ENCODE measurements at regions not wholly inside any gene's neighbourhood (a gene's known extent, or its start where the extent isn't known, plus 50 kb on each side); places are given as distances from the start of the nearest gene placed in this dataset.

DNA sequence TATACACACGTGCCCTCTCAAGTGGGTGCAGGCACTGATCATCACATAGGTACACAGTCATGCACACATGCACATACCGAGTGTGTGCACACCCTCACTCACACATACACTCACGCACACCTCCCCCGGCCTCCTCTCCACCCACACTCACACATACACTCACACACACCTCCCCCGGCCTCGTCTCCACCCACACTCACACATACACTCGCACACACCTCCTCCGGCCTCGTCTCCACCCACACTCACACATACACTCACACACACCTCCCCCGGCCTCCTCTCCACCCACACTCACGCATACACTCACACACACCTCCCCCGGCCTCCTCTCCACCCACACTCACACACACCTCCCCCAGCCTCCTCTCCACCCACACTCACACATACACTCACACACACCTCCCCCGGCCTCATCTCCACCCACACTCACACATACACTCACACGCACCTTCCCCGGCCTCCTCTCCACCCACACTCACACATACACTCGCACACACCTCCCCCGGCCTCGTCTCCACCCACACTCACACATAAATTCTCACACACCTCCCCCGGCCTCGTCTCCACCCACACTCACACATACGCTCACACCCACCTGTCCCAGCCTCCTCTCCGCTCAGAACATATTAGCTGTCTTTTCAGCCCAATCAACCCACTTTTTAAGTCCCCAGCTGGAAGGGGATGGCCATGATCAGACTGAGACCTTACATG is 105.2 kb upstream of the VSTM2B start:
- no peaks in the 10 kb centered on the region for H3K27me3 Mint-ChIP-seq
- no peak overlapping the region for H3K4me3 Mint-ChIP-seq
- peaks cover 4% of the 10 kb centered on the region for H3K9me3 Mint-ChIP-seq
- H3K27ac Mint-ChIP-seq: no peak overlapping the region
- H3K4me1 Mint-ChIP-seq (ENCODE audit: low read depth): no peaks in the 10 kb centered on the region
- H3K36me3 Mint-ChIP-seq (ENCODE audit: low read depth): no peaks in the 10 kb centered on the region

DNA sequence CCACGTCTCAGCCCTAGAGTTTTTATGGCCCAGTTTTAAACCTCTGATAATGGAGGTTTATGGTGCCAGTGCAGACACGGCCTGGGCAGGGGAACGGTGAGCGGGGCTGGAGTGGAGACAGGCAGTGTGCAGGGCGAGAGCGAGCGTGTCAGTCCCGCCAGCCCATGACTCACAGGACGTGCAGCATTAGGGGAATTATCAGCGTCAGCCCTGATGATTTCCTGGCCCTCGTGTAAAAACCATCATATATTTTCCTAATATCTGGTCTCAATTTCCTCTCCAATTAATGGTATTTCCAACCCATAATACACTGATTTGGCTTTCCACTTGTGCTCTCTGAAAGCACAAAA is 104.6 kb upstream of the VSTM2B start:
- no peaks in the 10 kb centered on the region for H3K27me3 Mint-ChIP-seq
- no peaks in the 10 kb centered on the region for H3K36me3 Mint-ChIP-seq (ENCODE audit: low read depth)
- H3K4me3 Mint-ChIP-seq: no peak overlapping the region
- H3K9me3 Mint-ChIP-seq: peaks cover 4% of the 10 kb centered on the region
- H3K27ac Mint-ChIP-seq: no peak overlapping the region
- no peaks in the 10 kb centered on the region for H3K4me1 Mint-ChIP-seq (ENCODE audit: low read depth)

DNA sequence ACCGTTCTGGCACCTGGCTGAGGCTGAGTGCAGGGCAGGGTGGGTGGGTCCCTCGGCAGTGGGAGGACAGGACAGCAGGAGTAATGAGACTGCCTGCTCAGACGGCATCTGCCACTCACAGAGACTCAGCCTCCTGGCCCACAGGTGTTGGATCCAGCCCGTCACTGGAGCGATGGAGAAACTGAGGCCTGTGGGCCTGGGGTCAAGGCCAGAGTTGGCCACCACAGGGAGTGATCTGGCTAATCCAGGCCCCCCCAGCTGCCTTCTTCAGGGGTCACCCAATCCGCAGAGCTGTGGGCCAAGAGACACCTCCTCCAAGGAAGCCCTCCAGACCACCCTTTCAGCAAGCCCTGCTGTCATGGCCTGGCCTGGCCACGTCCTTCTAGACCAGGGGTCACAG is 103.7 kb upstream of the VSTM2B start:
- H3K27me3 Mint-ChIP-seq: no peaks in the 10 kb centered on the region
- H3K36me3 Mint-ChIP-seq (ENCODE audit: low read depth): no peaks in the 10 kb centered on the region
- no peak overlapping the region for H3K27ac Mint-ChIP-seq
- no peaks in the 10 kb centered on the region for H3K4me1 Mint-ChIP-seq (ENCODE audit: low read depth)
- no peak overlapping the region for H3K4me3 Mint-ChIP-seq
- peaks cover 4% of the 10 kb centered on the region for H3K9me3 Mint-ChIP-seq

DNA sequence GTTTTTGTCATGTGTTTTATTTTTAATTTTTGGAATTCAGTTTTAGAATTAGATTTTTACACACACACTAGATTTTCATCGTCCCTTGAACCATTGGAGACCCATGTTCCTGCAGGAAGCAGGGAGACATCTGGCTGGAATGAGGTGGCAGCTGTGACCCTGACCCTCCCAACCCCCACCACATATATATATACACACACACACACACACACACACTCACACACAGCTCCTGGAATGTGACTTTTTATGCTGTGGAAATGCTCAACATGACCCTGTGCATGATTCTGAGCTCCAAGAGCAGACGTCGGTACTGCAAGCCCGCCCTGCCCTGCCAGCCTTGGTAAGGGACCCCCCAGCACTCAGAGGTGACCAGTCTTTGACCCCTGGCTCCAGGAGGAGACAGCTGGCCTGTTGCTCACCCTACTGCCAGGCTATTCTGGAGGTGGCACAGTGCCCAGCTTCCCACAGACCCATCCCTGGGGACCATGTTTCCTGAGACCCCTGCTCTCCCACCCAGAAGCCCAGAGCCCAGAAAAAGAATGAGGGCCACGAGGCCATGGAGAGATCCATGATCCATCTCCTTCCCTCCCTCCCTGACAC is 103.2 kb upstream of the VSTM2B start:
- Mint-ChIP-seq H3K9me3 (peaks cover 4% of the 10 kb centered on the region), H3K36me3 (ENCODE audit: low read depth) (no peaks in the 10 kb centered on the region), H3K27me3 (no peaks in the 10 kb centered on the region), H3K27ac (no peak overlapping the region), H3K4me1 (ENCODE audit: low read depth) (no peaks in the 10 kb centered on the region), H3K4me3 (no peak overlapping the region)

DNA sequence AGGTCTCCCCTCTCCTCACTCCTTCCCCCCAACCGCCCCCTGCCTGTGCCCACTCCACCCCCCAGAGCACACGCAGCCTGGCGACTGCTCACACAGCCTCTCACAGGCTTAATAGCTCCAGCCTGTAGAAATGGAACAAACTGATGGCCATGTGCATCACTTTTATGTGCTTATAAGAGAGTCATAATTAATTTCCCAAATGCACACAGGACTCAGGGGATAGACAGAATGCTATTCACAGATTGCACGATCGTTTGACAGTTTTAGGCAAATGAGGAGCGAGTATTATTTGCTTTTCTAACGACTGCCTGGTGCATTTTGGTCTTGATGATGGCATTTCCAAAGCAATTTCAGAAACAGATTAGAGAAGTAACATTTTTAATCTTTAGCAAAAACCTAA is 97.7 kb upstream of the VSTM2B start:
- H3K4me3 Mint-ChIP-seq: no peak overlapping the region
- no peaks in the 10 kb centered on the region for H3K36me3 Mint-ChIP-seq (ENCODE audit: low read depth)
- H3K4me1 Mint-ChIP-seq (ENCODE audit: low read depth): no peaks in the 10 kb centered on the region
- no peak overlapping the region for H3K27ac Mint-ChIP-seq
- H3K9me3 Mint-ChIP-seq: no peaks in the 10 kb centered on the region
- no peaks in the 10 kb centered on the region for H3K27me3 Mint-ChIP-seq

DNA sequence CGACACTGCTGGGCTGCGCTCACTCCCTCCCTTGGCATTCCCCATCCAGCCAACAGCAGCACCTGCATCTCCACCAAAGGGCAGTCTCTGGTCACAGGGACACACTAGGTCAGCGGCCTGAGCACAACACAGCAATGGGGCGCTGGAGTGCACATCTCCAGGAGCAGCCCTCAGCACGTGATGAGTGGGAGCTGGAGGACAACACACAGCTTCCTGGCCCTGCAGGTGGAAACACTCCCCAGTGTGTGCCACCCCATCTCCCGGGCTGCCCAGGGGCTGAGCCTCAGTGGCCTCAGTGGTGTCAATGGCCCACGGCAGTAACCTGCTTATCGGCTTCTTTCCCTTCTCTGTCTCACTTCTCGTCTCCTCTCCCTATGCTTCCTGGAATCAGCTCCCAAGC is 96.8 kb upstream of the VSTM2B start:
- no peak overlapping the region for H3K27ac Mint-ChIP-seq
- H3K4me1 Mint-ChIP-seq (ENCODE audit: low read depth): no peaks in the 10 kb centered on the region
- no peaks in the 10 kb centered on the region for H3K9me3 Mint-ChIP-seq
- H3K4me3 Mint-ChIP-seq: no peak overlapping the region
- no peaks in the 10 kb centered on the region for H3K36me3 Mint-ChIP-seq (ENCODE audit: low read depth)
- no peaks in the 10 kb centered on the region for H3K27me3 Mint-ChIP-seq

DNA sequence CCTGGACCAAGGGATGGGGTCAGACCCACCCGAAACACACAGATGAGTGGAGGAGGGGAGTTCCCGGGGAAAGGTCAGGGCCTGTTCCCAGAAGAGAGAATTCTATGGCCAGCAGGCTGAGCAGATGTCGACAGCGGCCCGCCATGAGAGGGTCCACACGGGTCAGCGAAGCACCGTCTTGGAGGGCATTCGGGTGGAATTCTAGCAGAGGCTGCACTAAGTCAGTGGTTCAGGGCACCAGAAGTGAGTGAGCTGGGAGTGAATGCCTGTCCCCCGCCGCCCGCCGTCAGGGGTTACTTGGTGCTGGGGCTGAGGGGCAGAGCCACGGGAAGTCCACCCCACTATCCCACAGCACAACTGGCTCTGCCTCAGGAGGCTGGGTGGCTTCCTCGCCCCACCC is 96.2 kb upstream of the VSTM2B start:
- H3K27me3 Mint-ChIP-seq: no peaks in the 10 kb centered on the region
- no peak overlapping the region for H3K4me3 Mint-ChIP-seq
- no peaks in the 10 kb centered on the region for H3K9me3 Mint-ChIP-seq
- H3K4me1 Mint-ChIP-seq (ENCODE audit: low read depth): no peaks in the 10 kb centered on the region
- H3K36me3 Mint-ChIP-seq (ENCODE audit: low read depth): no peaks in the 10 kb centered on the region
- no peak overlapping the region for H3K27ac Mint-ChIP-seq

DNA sequence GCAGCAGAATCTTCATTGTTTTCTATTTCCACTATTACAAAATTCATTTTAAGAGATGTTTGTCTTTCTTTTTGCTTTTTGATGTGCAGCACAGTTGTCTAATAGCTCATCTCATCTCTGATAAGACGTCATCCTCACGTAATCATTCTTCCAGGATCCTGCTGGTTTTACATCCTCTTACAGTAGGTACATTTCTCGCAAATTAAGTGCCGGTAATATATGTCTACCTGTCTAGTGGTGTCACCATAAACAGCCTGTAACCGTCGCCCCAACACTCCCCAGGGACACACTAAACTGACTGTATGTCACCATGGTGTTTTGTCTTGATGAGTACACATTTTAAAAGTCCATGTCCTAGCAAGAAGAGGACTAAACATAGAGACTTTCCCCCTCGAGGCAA is 94.5 kb upstream of the VSTM2B start:
- no peaks in the 10 kb centered on the region for H3K9me3 Mint-ChIP-seq
- H3K27ac Mint-ChIP-seq: no peak overlapping the region
- H3K36me3 Mint-ChIP-seq (ENCODE audit: low read depth): no peaks in the 10 kb centered on the region
- no peaks in the 10 kb centered on the region for H3K4me1 Mint-ChIP-seq (ENCODE audit: low read depth)
- H3K27me3 Mint-ChIP-seq: no peaks in the 10 kb centered on the region
- H3K4me3 Mint-ChIP-seq: no peak overlapping the region

DNA sequence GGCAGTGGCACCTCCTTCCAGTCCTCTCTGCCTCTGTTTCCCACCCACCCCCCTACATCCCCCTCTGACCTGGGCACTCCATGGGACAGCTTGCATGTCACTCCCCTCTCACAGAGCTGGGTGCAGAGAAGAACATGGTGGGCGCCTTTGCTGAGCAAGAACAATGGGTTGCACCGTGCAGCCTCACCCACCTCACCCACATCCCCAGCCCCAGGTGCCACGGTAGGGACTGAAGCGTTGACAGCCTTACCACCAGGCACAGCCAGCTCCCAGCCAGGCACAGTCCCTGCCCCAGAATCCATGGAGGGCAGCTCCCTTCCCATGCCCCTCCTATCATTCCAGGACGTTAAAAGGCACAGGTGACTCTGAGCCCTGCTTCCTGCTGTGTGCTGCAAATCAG is 93.1 kb upstream of the VSTM2B start:
- Mint-ChIP-seq H3K4me3 (no peak overlapping the region), H3K9me3 (no peaks in the 10 kb centered on the region), H3K36me3 (ENCODE audit: low read depth) (no peaks in the 10 kb centered on the region), H3K27me3 (no peaks in the 10 kb centered on the region), H3K4me1 (ENCODE audit: low read depth) (no peaks in the 10 kb centered on the region), H3K27ac (no peak overlapping the region)

DNA sequence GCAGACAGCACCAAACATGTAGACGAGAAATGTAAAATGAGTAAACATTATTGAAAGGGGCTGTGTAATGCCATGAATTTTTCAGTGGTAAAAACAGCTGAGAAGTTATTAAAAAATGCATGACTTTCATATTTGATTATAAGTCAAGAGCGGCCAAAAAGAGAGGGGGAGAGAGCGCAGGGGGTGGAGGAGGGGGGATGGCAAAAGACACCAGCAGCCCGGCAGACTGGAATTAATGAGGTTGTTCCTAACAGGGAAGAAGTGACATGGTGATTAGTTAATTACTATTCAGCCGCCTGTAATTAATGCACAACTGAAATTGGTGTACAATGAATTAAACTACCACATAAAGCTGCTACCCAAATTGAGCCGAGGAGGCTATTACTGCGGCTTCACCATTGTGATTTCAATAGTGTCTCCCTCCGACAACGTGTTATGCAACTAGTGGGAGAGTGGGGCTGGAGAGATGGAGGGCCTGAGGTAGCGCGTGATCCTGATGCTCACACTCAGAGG is 89.1 kb upstream of the VSTM2B start:
- Mint-ChIP-seq H3K27me3 (no peaks in the 10 kb centered on the region), H3K4me1 (ENCODE audit: low read depth) (no peaks in the 10 kb centered on the region), H3K9me3 (no peaks in the 10 kb centered on the region), H3K36me3 (ENCODE audit: low read depth) (no peaks in the 10 kb centered on the region), H3K4me3 (no peak overlapping the region), H3K27ac (no peak overlapping the region)

DNA sequence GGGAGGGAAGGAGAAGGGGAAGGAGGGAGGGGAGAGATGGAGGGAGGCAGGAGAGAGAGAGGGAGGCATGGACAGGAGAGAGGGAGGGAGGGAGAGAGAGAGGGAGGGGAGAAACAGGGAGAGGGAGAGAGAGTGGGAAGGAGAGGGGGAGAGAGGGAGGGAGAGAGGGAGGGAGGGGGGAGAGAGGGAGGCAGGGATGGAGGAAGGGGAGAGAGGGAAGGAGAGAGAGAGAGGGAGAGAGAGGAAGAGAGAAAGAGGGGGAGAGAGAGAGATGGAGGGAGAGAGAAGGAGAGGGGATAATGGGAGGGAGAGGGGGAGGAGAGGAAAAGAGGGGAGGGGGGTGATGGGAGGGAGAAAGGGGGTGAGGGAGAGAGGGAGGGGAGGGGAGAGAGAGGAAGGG is 86.8 kb upstream of the VSTM2B start:
- H3K9me3 Mint-ChIP-seq: no peaks in the 10 kb centered on the region
- no peak overlapping the region for H3K27ac Mint-ChIP-seq
- H3K4me1 Mint-ChIP-seq (ENCODE audit: low read depth): no peaks in the 10 kb centered on the region
- H3K36me3 Mint-ChIP-seq (ENCODE audit: low read depth): no peaks in the 10 kb centered on the region
- no peaks in the 10 kb centered on the region for H3K27me3 Mint-ChIP-seq
- no peak overlapping the region for H3K4me3 Mint-ChIP-seq

DNA sequence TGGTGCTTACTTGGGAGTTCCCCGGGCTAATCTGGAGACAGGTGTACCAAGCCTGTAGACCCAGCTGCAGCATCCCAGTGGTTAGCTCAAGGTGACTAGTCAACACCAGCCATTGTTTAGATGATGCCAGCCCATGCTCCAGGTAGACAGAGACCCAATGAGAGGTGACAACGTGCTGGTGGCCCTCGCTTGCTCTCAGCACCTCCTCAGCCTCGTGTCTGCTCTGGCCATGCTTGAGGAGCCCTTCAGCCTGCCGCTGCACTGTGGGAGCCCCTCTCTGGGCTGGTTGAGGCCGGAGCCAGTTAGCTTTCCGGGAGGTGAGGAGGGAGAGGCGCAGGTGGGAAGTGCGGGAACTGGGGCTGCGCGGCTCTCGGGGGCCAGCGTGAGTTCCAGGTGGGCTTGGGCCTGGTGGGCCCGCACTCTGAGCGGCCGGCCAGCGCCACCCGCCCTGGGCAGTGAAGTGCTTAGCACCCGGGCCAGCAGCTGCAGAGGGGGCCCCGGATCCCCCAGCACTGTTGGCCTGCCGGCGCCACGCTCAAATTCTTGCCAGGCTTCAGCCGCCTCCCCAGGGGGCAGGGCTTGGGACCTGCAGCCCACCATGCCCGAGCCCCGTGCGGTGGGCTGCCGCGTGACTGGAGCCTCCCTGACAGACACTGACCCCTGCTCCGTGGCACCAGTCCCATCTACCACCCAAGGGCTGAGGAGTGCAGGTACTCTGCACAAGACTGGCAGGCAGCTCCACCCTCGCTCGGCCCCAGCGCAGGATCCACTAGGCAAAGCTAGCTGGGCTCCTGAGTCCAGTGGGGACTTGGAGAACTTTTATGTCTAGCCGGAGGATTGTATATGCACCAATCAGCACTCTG is 85.9 kb upstream of the VSTM2B start:
- Mint-ChIP-seq H3K36me3 (ENCODE audit: low read depth) (no peaks in the 10 kb centered on the region), H3K4me1 (ENCODE audit: low read depth) (no peaks in the 10 kb centered on the region), H3K27me3 (no peaks in the 10 kb centered on the region), H3K4me3 (no peak overlapping the region), H3K9me3 (no peaks in the 10 kb centered on the region), H3K27ac (no peak overlapping the region)

DNA sequence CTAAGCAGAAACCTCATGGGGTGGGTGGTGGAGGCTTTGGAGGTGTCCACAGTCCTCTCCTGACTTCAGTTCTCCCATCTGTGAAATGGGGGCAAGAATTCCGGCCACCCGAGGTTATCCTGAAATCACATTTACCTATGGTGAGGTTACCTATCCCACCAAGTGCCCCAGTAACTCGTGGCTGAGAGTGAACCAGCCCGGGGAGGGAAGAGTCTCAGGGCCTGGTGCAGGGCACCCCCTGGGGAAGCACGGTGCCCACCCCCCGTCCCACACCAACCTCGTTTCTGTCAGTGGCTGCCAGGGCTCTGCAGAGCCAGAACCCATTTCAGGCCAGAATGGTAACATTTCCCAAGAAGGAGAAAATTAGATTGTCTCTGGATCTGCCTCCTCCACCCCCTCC is 83.7 kb upstream of the VSTM2B start:
- H3K4me3 Mint-ChIP-seq: no peak overlapping the region
- no peaks in the 10 kb centered on the region for H3K4me1 Mint-ChIP-seq (ENCODE audit: low read depth)
- H3K36me3 Mint-ChIP-seq (ENCODE audit: low read depth): no peaks in the 10 kb centered on the region
- H3K27ac Mint-ChIP-seq: no peak overlapping the region
- no peaks in the 10 kb centered on the region for H3K27me3 Mint-ChIP-seq
- H3K9me3 Mint-ChIP-seq: no peaks in the 10 kb centered on the region

DNA sequence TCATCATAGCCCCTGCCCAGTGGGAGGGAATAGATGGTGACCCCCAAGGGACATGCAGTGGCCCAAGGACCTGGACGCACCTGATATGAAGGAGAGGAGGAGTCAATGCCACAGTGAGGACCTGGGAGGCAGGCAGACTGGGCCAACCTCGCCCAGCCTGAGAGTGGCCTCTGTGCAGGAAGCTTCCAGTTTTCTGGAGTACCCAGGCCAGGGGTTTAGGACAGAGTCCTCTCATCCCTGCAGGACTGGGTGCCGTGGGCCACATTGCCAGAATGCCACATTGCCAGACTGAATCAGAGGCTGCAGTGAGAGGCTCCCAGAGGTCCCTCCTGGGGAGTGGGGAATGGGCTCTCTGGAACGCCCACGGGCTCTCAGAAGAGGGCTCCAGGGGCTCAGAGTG is 82.9 kb upstream of the VSTM2B start:
- no peaks in the 10 kb centered on the region for H3K27me3 Mint-ChIP-seq
- H3K27ac Mint-ChIP-seq: no peak overlapping the region
- H3K4me3 Mint-ChIP-seq: no peak overlapping the region
- H3K9me3 Mint-ChIP-seq: no peaks in the 10 kb centered on the region
- H3K4me1 Mint-ChIP-seq (ENCODE audit: low read depth): no peaks in the 10 kb centered on the region
- H3K36me3 Mint-ChIP-seq (ENCODE audit: low read depth): no peaks in the 10 kb centered on the region

DNA sequence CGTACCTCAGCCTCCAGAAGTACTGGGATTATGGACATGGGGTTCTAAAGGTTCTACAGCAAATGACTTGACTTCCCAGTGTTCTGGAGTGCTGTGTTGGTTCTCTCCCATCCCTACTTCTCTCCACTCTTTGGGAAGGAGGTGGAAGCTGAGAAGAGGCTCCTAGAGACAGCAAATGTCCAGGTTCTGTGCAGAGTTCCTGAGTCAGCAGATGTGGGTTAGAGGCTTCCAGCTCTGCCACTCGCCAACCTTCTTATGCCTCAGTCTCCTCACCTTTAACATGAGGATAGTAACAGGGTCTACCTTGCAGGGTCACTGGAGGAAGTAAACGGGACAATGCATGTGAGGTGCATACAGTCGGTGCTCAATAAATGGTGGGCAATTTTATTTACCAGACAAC is 80.5 kb upstream of the VSTM2B start:
- no peaks in the 10 kb centered on the region for H3K27me3 Mint-ChIP-seq
- H3K9me3 Mint-ChIP-seq: no peaks in the 10 kb centered on the region
- no peaks in the 10 kb centered on the region for H3K4me1 Mint-ChIP-seq (ENCODE audit: low read depth)
- no peak overlapping the region for H3K4me3 Mint-ChIP-seq
- no peaks in the 10 kb centered on the region for H3K36me3 Mint-ChIP-seq (ENCODE audit: low read depth)
- H3K27ac Mint-ChIP-seq: no peak overlapping the region
